Neural progenitor cell (in vitro differentiated cells): ENCODE measurements at regions not wholly inside any gene's neighbourhood (a gene's known extent, or its start where the extent isn't known, plus 50 kb on each side); places are given as distances from the start of the nearest gene placed in this dataset.

Experiments used
- DNase-seq: peaks from one replicate; pipeline ENCODE4 v3.0.0-alpha.2; 2016; ENCODE audit warnings: low spot score
- H2AFZ ChIP-seq: fragments of 200-600 bp; sonication (generic); replicated peaks from 2 replicates; pipeline ENCODE4 v1.6.1; 2016; ENCODE audit warnings: antibody characterized with exemption
- H3F3A ChIP-seq: fragments of 200-600 bp; sonication (generic); 2 replicates; pipeline ENCODE4 v1.6.1; 2016; ENCODE audit warnings: antibody characterized with exemption, low read depth
- H3K27ac ChIP-seq: fragments of 200-600 bp; sonication (generic); 2 replicates; pipeline ENCODE4 v1.5.1; 2016; ENCODE audit warnings: mild to moderate bottlenecking
- H3K27me3 ChIP-seq: fragments of 200-600 bp; sonication (generic); 2 replicates; pipeline ENCODE4 v1.6.1; 2016; ENCODE audit warnings: mild to moderate bottlenecking, moderate library complexity
- H3K36me3 ChIP-seq: fragments of 200-600 bp; sonication (generic); 2 replicates; pipeline ENCODE4 v1.5.1; 2016
- H3K4me1 ChIP-seq: fragments of 200-600 bp; sonication (generic); 2 replicates; pipeline ENCODE4 v1.6.1; 2016; ENCODE audit warnings: mixed run types
- H3K4me2 ChIP-seq: fragments of 200-600 bp; sonication (generic); 2 replicates; pipeline ENCODE4 v1.6.1; 2016
- H3K4me3 ChIP-seq: fragments of 200-600 bp; sonication (generic); 2 replicates; pipeline ENCODE4 v1.5.1; 2016
- H3K79me2 ChIP-seq: fragments of 200-600 bp; sonication (generic); 2 replicates; pipeline ENCODE4 v1.6.1; 2016; ENCODE audit warnings: low read depth
- H3K9ac ChIP-seq: fragments of 200-600 bp; sonication (generic); 2 replicates; pipeline ENCODE4 v1.6.1; 2016
- H3K9me3 ChIP-seq: fragments of 200-600 bp; sonication (generic); 2 replicates; pipeline ENCODE4 v1.5.1; 2016; ENCODE audit warnings: low read depth
- H4K20me1 ChIP-seq: fragments of 200-600 bp; sonication (generic); 2 replicates; pipeline ENCODE4 v1.6.1; 2016; ENCODE audit warnings: low read depth
- H3K27ac Mint-ChIP-seq: 3 replicates; pipeline ENCODE4 v1.8.0; 2021; ENCODE audit warnings: mixed read lengths
- H3K27me3 Mint-ChIP-seq: 2 replicates; pipeline ENCODE4 v1.8.0; 2022; ENCODE audit warnings: low read depth, mild to moderate bottlenecking, inconsistent platforms, moderate library complexity, mixed read lengths; ENCODE audit not compliant: insufficient read depth
- H3K36me3 Mint-ChIP-seq: 3 replicates; pipeline ENCODE4 v1.8.0; 2021; ENCODE audit warnings: mixed read lengths
- H3K4me1 Mint-ChIP-seq: 3 replicates; pipeline ENCODE4 v1.8.0; 2021; ENCODE audit warnings: mixed read lengths
- H3K4me3 Mint-ChIP-seq: 3 replicates; pipeline ENCODE4 v1.8.0; 2021; ENCODE audit warnings: mild to moderate bottlenecking, moderate library complexity, mixed read lengths
- H3K9me3 Mint-ChIP-seq: 3 replicates; pipeline ENCODE4 v1.8.0; 2020; ENCODE audit warnings: mixed read lengths
- CTCF ChIP-seq: fragments of 200-600 bp; sonication (generic); IDR thresholded peaks from 2 replicates; pipeline ENCODE4 v1.5.1; 2017; ENCODE audit warnings: antibody characterized with exemption, mild to moderate bottlenecking
- EZH2 ChIP-seq: fragments of 200-600 bp; sonication (generic); IDR thresholded peaks from 2 replicates; pipeline ENCODE4 v1.6.1; 2017; ENCODE audit warnings: antibody characterized with exemption, mild to moderate bottlenecking, moderate library complexity
- EZH2phosphoT487 ChIP-seq: fragments of 200-600 bp; sonication (generic); IDR thresholded peaks from 2 replicates; pipeline ENCODE4 v1.6.1; 2017; ENCODE audit warnings: antibody characterized with exemption

DNA sequence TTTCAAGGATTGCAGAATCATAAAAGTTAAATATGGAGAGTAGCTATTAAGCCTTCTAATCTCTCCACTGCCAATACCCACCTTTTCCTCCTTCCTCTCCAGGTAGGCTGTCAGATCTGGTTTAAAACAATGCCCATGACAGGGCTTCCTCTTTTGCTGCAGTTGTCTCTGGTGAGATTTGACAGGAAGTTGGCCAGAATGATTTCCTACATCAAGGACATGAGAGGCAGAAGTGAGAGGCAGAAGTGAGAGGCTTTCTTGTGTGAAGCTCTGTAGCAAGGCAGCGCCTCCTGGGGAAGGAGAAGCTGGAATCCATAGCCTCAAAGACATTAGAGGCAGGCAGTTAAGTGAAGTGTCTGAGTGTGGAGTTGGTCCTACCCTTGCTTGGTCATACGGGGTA is 385.7 kb downstream of the HRH4 start:
- H3K79me2 ChIP-seq: no peaks in the 10 kb centered on the region
- no peak overlapping the region for H3K4me2 ChIP-seq
- no peaks in the 10 kb centered on the region for H3K27me3 ChIP-seq
- H3K4me3 ChIP-seq: no peak overlapping the region
- Mint-ChIP-seq H3K36me3 (no peaks in the 10 kb centered on the region), H3K4me3 (no peak overlapping the region), H3K4me1 (peaks cover 4% of the 10 kb centered on the region), H3K9me3 (no peaks in the 10 kb centered on the region), H3K27me3 (peaks cover 4% of the 10 kb centered on the region), H3K27ac (no peak overlapping the region)
- no peak overlapping the region for H3K27ac ChIP-seq
- TF ChIP-seq EZH2phosphoT487: no peak
- no peak for TF ChIP-seq EZH2
- no peak for TF ChIP-seq CTCF
- H4K20me1 ChIP-seq: no peaks in the 10 kb centered on the region
- no peak overlapping the region for H2AFZ ChIP-seq
- no peaks in the 10 kb centered on the region for H3K9me3 ChIP-seq
- H3K9ac ChIP-seq: no peak overlapping the region
- H3K4me1 ChIP-seq: peaks cover 2% of the 10 kb centered on the region
- DNase-seq: no peak
- H3K36me3 ChIP-seq: no peaks in the 10 kb centered on the region
- H3F3A ChIP-seq: no peaks in the 10 kb centered on the region

GRCh38 chr18:24850532-24850931 is 390.1 kb downstream of the HRH4 start:
- H3K27ac Mint-ChIP-seq: no peak overlapping the region
- peaks cover 9% of the 10 kb centered on the region for H3K4me1 Mint-ChIP-seq
- Histone ChIP-seq H3K9ac (no peak overlapping the region), H3K4me1 (no peaks in the 10 kb centered on the region), H2AFZ (no peak overlapping the region), H4K20me1 (no peaks in the 10 kb centered on the region), H3K79me2 (no peaks in the 10 kb centered on the region), H3F3A (no peaks in the 10 kb centered on the region), H3K27me3 (no peaks in the 10 kb centered on the region), H3K27ac (no peak overlapping the region), H3K9me3 (no peaks in the 10 kb centered on the region), H3K36me3 (no peaks in the 10 kb centered on the region), H3K4me2 (no peak overlapping the region), H3K4me3 (no peak overlapping the region)
- DNase-seq: no peak
- H3K9me3 Mint-ChIP-seq: no peaks in the 10 kb centered on the region
- no peak overlapping the region for H3K4me3 Mint-ChIP-seq
- H3K27me3 Mint-ChIP-seq: peaks cover 7% of the 10 kb centered on the region
- TF ChIP-seq CTCF (no peak), EZH2phosphoT487 (no peak), EZH2 (no peak)
- H3K36me3 Mint-ChIP-seq: no peaks in the 10 kb centered on the region

GRCh38 chr18:24853076-24853475 is 392.6 kb downstream of the HRH4 start:
- no peaks in the 10 kb centered on the region for H3K36me3 Mint-ChIP-seq
- H3K4me3 Mint-ChIP-seq: no peak overlapping the region
- Histone ChIP-seq H2AFZ (no peak overlapping the region), H4K20me1 (no peaks in the 10 kb centered on the region), H3K9me3 (no peaks in the 10 kb centered on the region), H3K36me3 (no peaks in the 10 kb centered on the region), H3K4me3 (no peak overlapping the region), H3K79me2 (no peaks in the 10 kb centered on the region), H3K9ac (no peak overlapping the region), H3F3A (no peaks in the 10 kb centered on the region), H3K27me3 (no peaks in the 10 kb centered on the region), H3K4me2 (no peak overlapping the region), H3K4me1 (no peaks in the 10 kb centered on the region), H3K27ac (no peak overlapping the region)
- DNase-seq: no peak
- peaks cover 9% of the 10 kb centered on the region for H3K4me1 Mint-ChIP-seq
- TF ChIP-seq EZH2 (no peak), EZH2phosphoT487 (no peak), CTCF (no peak)
- H3K9me3 Mint-ChIP-seq: no peaks in the 10 kb centered on the region
- no peak overlapping the region for H3K27ac Mint-ChIP-seq
- peaks cover 7% of the 10 kb centered on the region for H3K27me3 Mint-ChIP-seq
